Limb (tissue), 2 donors: ENCODE measurements at regions not wholly inside any gene's neighbourhood (a gene's known extent, or its start where the extent isn't known, plus 50 kb on each side); places are given as distances from the start of the nearest gene placed in this dataset.
"Not testable (repeated sequence)": the region's sequence is repeated elsewhere in the genome, so short reads cannot be mapped to it uniquely, and the experiment has no call there.

Experiments used
- DNase-seq, 2 donors: peaks; one replicate each; pipeline ENCODE4 v3.0.0-alpha.2; 2016; ENCODE audit errors: extremely low spot score in 2 of 2

DNA sequence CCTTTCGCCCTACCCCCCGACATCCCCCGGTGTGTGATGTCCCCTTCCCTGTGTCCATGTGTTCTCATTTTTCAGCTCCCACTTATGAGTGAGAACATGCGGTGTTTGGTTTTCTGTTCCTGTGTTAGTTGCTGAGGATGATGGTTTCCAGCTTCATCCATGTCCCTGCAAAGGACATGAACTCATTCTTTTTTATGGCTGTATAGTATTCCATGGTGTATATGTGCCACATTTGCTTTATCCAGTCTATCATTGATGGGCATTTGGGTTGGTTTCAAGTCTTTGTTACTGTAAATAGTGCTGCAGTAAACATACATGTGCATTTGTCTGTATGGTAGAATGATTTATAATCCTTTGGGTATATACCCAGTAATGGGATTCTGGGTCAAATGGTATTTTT lies 392.1 kb downstream of the UTRN start:
- not testable (repeated sequence) for DNase-seq

DNA sequence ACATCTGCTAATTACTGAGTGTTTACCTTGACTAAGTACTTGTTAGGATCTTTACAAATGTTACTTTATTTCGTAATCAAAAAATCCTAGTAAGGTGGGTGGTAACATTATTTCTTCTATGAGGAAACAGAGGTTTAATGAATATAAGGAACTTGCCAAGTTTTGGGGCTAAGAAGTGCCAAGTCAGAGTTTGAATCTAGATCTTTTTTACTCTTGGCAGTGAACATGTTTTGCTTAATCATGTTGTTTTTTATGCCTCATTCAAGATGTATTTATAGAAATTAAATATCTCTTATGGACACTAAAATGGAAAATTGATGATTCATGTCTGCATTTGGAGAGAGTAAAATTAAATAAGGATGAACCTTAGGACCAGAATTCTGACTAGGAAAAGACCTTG lies 393.7 kb downstream of the UTRN start:
- no peak for DNase-seq

DNA sequence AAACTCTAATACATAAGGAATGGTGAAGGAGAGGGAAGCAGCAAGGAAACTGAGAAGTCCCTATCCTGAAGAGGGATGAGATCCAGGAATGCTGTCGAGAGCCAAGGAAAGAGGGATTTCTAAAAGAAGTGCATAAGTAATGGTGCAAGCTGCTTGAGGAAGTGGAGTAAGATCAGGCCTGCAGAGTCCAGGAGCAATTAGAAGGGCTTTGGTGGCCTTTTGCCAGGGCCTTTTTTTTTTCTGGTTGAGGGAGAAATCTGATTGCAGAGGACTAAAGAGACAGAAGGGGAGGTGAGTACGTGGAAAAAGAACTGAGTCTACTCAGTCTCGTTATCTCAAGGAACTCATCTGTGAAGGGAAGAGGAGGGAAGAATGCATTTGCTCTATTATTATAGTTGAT lies 396.2 kb downstream of the UTRN start:
- no peak for DNase-seq

DNA sequence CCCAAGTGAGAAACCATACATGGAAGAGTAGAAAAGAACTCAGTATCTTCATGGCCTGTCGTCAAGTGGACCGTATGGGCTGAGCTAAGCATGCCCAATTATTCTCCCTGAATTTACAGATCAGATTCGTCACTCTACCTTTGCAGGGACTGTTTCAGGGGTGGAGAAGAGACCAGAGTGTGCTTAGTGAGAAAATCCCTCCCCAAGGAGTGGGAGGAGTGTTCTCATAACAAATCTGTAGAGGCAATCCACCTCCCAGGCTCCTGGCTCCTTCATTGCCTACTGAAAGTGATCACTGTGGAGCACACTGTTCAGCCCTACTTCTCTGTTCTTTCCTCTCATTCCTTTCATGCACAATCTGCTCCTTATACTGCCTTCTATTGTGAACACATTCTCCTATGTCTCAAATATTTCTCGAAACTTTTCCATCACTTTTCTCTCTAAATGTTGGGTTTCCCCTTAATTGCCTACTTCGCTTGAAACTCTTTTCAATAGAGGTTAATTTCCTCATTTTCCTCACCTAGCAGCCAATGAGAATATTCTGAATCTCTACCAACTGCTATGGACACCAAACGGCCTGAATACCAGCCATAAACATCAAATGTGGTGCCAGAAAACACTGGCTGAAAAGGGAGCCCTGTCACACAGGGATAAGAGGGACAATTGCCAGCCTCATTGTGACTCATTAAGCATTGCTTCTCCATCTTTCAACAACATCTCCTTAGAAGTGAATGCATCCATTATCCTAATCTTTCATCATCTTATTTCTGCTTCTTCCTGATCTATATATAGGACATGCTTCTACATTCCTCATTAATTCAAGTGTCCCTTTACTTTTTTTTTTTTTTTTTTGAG lies 398.3 kb downstream of the UTRN start:
- DNase-seq, result no peak

DNA sequence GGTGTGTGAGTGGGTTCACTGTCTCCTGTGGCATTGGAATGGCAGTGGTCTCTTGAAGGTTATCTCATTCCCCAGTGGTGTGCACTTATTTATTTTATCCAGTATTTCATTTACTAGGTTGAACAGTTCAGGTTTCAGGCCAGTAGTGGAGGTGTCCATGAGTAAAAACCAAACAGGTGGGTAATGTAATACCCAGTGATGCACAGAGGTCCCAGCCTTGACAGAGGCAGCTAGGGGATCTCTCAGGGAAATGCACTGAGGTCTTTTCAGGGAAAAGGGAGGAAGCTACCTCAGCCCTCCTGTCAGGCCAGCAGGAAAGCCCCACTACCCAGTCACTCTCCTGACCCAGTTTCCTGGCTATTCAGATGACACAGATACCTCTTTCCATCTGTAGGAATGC lies 403.6 kb downstream of the UTRN start:
- DNase-seq, result no peak

DNA sequence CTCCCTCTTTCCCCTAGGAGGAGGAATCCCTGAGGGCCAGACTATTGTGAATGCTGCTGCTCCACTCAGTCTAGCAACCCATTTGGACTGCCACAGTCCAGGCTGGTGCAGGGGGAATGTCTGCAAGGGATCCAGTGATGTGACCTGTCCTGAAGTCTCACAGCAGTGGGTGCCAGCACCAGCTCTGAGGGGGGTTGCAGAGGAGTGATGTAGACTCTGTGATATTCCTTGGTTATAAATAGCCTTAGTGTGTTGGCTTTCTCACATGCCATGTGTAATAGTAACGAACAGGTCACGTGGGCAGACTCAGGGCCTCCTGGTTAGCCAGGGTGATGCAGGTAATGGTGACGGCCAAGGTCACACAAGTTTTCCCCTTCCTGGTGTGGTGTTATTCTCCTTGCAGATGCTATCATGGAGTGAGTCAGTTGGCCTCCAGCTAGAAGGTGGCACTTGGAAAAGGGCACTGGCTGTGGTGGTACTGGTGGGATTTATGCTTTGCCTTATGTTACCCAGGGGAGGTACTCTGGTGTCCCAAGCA lies 404.4 kb downstream of the UTRN start:
- no peak for DNase-seq

DNA sequence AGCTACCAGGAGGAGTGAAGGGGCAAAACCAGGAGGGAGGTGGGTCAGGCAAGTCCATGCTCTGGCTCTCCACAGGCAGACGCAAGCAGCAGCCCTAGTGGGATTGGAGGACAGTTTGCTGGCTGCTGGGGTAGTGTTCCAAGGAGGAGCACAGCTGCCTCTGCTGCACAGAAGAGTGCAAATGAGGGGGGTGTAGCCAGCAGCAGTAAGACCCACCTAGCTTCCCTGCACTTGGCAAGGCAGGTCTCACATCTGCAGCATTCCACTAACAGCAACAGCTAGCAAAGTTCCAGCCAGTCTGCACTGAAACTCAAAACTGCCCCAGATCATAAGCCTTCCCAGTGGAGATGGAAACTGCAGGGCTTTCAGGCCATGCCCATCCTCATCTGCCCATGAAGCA lies 405.0 kb downstream of the UTRN start:
- peak in 1 of 2 donors; percentile 19 for DNase-seq

DNA sequence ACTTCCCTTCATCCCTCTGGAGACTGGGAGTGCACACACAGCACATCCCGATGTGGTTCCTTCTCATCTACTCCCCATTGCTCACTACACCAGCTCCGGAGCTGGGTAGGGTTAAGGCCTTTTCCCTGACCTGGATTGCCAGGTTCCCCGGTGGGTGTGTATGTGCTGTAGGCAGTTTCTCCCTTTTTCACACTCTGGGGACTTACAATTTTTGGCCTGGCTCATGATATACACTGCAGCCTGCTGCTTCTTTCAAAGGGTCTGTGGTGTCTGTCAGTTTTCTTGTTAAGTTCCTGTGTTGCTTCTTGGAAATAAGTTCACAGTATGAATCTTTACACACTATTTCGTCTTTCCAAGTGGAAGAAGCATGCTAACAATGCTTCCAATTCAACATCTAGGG lies 405.5 kb downstream of the UTRN start:
- no peak for DNase-seq

DNA sequence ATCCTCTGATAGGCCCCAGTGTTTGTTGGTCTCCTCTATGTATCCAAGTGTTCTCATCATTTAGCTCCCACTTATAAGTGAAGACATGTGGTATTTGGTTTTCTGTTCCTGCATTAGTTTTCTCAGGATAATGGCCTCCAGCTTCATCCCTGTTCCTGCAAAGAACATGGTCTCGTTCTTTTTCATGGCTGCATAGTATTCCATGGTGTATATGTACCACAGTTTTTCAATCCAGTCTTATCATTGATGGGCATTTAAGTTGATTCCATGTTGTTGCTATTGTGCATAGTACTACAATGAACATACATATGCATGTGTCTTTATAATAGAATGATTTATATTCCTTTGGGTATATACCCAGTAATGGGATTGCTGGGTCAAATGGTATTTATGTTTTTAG lies 406.9 kb downstream of the UTRN start:
- not testable (repeated sequence) for DNase-seq

DNA sequence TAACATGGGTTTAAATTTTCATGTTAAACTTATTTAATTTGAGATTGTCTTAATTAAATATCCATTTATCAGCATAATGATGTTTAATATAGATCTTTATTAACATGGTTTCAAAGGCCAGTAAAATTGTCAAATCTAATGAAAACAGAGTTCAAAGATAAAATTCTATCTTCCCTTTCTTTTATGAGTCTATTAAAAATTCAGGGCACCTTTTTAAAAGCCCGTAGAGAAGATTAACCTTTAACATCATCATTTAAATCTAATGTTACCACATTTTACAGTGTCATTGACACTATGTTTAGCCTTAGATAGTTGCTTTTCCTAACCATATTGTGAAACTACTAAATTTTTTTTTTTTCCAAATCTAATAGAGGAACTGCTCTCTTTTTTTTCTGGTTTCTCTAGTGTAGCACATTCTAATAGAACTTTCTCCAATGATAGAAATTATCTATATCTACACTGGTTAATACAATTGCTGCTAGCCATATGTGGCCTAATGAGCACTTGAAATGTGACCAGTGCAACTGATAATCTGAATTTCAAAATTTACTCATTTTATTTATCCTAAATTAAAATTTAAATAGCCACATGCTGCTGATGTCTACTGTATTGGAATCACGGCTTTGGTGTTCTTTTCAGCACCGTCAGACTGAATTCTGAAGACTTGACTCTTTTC lies 410.9 kb downstream of the UTRN start:
- DNase-seq, result no peak

DNA sequence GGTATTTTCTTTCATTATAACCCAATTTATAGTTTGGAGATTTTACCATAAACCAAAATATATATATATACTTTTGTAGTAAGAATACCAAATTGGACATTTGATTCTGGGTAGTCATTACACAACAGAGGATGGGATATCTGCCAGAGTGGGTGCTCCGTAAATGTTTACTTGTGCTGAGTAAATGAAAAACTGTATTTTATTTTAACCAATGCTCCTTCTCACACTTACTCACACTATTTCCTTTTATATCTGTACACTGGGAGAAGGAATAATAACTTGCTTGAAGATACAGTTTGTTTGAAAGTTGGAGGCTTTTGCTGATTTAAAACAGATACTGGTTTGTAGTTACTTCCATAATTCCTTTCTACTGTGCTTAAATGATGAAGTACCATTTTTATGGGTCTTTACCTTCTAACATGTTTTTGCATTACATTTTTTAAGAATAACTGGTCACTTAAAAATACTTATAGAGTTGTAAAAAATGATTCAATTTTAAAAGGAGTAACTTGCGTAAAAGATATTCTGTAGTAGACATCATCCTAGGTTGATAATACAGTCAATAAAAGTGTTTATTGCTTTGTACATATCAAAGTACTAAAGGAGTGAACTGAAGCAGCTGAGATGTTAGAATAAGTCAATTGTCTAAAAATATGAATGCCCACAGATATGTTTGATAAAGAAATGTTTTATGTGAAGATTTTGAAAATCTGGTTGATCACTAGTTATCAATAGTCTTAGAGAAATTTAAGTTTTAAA lies 411.7 kb downstream of the UTRN start:
- DNase-seq, result no peak

DNA sequence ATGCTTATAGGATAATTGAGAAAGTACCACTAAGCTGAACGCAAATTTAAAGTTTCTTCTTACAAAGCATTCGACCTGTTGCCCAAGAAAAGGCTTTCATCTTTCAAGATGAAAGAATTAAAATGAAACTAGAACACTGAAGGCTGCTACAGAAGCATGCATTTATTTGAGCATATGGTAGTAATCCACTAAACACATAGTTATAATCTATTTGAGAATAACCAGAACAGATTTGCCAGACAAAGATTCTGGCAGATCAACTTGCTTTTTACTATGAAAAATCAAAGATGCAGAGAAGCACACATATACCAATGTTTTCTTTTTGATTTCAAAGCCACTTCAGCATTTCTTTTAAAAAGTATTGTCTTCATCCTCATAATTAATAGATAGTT lies 412.2 kb downstream of the UTRN start:
- DNase-seq, result no peak

DNA sequence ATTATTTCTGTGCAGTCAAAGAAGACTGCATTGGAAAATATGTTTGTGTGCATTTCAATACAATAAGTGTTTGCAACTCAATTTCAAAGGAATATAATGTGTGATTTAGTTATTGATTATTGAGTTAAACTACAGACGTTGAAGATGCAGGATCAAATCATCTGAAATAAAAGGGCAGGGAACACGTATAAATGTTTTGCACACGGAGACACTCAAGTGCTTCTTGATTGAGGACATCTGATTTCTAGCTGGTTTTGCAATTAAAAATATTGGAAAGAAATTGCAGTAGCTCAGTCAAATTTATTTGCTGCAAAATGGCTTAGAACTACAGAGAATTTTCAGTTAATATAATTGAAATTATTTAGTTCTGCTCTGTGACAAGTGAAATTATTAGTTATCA lies 412.7 kb downstream of the UTRN start:
- no peak for DNase-seq

DNA sequence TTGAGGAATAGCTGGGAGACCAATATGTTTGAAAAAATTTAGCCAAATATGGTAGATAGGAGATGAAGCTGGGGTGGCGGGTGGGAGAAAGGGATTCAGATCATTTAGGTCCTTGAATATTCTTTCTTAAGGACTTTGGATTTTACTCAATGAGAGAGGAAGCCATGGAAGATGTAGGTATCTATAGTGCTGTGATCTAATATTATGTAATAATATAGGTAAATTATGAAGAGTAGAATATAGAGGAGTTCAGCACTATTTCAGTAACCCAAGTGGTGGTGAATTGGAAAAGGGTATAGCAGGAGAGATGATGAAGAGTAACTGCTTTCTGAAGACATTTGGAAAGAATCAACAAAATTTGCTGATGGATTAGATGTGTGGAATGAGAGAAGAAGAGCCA lies 417.6 kb downstream of the UTRN start:
- no peak for DNase-seq

DNA sequence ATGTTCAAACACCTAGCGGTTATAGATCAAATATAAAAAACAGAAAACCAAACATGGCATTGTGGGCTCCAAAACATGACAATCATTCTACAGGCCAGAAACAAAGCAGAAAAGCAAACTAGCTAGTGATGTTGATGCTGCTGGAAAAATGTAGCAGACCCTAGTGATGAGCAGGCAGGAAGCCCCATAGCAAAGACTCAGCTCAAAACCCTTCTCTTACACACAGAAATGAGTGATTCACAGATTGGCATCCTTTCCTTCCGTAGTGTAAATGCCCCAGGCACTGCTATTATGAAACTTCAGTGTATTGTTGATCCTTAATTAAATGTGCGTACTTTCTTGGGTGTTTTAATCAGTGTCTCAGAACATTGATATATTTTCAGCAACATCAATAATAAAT lies 425.1 kb downstream of the UTRN start:
- no peak for DNase-seq

DNA sequence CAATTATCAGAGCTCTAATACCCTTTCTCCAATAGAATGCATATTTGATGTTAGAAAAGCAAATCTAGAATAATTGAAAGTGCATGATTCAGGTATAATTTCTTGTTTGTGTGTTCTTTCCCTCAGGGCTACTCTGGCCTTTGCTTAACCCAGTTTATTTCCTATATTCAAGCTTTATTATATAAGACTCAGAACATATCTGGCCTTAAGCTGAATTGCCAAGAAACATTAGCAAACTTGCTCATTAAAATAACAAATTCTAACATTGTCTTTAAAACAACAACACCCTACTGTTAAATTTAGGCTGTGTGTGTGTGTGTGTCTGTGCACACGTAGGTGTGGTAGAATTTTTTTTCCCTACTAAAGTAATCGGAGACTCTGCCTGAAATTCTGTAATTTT lies 426.5 kb downstream of the UTRN start:
- DNase-seq, result no peak

DNA sequence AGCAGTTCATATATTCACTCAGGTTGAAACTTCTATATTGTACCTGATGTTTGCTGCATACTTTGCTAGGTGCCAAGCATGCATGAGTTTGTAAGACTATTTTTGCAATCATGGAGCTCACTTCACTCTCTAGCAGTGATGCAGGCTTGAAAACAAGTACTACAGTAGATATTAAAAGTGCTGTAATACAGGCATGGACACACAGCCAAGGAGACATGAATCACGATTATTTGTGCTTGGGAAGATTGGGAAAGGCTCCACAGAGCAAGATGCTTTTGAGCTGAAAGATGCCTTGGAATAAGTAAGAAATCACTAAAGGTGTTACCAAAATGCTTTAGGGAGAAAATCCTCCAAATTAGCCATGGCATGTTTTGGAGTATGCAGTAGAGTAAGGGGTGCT lies 427.4 kb downstream of the UTRN start:
- DNase-seq, result no peak

DNA sequence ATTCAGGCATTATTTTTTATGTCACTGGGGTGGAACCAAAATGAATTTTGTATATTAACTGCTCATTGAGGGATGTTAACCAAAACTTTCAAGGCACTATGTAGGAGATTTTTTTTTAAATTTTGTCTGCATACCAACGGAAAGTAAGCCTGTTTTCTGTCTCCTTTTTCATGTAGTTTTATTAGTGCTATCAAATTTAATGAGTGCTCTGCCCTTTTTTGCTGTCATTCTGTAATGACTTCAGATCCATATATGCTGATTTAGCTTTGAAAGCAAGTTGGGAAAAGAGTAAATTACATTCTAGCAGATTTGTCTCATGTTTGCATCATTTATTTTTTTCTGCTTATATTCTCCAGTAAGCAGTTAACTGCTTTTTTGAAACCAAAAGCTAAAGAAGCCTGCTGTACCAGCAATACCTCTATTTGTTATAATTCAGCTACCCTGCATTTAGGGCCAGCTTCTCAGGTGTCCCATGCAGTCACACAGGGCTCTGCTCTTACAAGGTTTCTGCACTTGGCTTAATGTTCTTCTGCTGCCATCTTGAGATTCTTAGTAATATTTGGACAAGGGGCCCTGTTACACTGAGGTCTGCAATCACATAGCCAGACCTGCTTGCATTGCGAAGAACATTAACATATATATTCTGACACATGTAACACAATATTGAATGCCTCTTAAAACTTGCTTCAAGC lies 429.0 kb downstream of the UTRN start:
- DNase-seq, result no peak

DNA sequence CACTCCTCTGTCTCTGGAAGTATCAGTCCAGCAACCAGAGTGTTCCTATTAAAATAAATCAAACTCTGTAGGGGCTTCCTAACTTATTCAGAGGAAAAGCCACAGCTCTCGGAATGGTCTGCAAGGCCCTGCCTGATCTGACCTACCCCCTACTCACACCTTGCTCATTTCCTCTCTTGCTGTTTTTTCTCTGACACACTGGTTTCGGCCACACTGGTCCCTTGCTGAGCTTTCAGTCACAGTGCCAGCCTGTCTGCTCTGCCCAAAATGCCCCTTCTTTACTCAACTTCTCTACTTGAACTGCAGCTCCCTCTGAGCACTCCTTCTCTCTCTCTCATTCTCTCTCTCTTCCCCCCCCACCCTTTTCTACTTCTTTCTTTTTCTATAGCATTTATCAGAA lies 430.2 kb downstream of the UTRN start:
- no peak for DNase-seq

DNA sequence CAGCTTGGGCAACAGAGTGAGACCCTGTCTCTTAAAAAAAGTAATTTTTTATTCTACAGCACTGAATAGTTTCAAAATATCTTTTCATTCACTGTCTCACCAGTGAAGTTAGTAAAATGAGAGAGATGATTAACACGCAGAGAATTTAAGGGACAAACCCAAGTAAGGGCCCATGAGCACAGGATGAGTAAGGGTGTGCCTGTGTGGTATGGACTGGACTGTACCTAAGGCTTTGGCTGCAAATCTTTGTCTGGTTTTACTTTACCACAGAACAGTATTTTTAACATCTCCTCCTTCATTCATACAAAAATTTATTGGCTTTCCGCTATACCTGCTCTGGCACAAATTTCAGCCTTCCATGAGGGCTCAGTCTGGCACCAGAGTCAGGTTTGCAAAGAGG lies 433.3 kb downstream of the UTRN start:
- no peak for DNase-seq

DNA sequence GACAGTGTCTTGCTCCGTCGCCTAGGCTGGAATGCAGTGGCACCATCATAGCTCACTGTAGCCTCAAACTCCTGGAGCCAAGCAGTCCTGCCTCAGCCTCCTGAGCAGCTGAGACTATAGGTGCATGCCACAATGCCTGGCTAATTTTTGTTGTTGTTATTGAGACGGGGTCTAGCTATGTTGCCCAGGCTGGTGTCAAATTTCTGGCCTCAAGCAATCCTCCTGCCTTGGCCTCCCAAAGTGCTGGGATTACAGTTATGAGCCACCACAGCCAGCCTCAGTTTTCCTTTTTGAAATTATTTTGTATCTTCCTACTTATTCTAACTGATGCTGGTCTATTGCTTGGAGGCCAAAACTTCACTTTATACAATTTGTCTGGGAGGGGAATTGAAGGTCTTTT lies 436.1 kb downstream of the UTRN start:
- no peak for DNase-seq
